ENCODE measurements at regions not wholly inside any gene's neighbourhood (a gene's known extent, or its start where the extent isn't known, plus 50 kb on each side); places are given as distances from the start of the nearest gene placed in this dataset.

DNA sequence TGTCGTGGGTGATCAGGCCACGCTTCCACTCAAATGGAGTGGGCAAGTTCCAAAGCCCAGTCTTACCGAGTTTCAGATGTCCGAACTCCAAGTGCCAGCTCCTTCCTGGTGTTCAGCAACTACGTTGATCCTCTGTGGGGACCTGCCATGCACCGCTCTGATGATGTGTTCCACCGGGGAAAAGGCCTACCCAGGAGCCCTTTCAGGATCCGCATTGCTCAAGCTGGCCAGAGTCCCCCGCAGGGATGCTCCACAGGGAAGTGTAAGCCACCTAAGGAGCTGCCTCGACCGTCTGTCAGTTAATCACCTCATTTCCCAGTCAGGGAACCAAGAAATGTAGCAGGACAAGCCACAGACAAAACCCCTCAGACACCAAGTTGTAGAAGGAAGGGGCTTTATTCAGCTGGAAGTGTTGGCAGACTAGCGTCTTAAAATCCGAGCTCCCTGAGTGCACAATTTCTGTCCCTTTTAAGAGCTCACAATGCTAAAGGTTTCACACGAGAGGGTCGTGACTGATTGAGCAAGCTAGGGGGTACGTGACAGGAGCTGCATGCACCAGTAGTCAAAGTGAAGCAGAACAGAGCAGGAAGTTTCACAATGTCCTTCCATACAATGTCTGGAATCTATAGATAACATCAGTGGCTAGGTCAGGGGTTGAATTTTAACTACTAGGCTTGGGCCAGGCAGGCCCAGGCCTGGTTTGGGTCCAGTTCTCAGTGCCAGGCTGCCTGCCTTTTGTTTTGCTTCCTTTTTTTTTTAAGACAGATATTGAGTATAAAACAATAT is 126.2 kb upstream of the ZDHHC15 start (continued):
- TF ChIP-seq ZNF543 (CRISPR knock-in tag; IDR thresholded peaks at IDR 0.05) (no peak), HNF1B (CRISPR knock-in tag; IDR thresholded peaks at IDR 0.05) (peak; percentile 65; the same call in 1 of the 2 replicates), CREB1 (IDR thresholded peaks at IDR 0.05) (no peak), CREB1 (CRISPR knock-in tag; IDR thresholded peaks at IDR 0.05) (no peak), ZNF232 (CRISPR knock-in tag; IDR thresholded peaks at IDR 0.05; ENCODE audit: borderline replicate concordance) (peak; percentile 37; the same call in 1 of the 2 replicates), NR2F6 (IDR thresholded peaks at IDR 0.05) (peak; percentile 41), NR2F6 (CRISPR knock-in tag; IDR thresholded peaks at IDR 0.05) (peak; percentile 77), CHD2 (IDR thresholded peaks at IDR 0.05; ENCODE audit: low read depth, low read length) (no peak), RNF2 (conservative IDR thresholded peaks at IDR 0.05; ENCODE audit: low read depth) (no peak), THAP9 (CRISPR knock-in tag; IDR thresholded peaks at IDR 0.05; ENCODE audit: borderline replicate concordance) (no peak), BHLHE40 (IDR thresholded peaks at IDR 0.05; ENCODE audit: low read length) (no peak), SRSF9 (IDR thresholded peaks at IDR 0.05; ENCODE audit: borderline replicate concordance, insufficient read depth, low read depth, low read length, poor library complexity, severe bottlenecking) (no peak), ZNF614 (CRISPR knock-in tag; IDR thresholded peaks at IDR 0.05; ENCODE audit: borderline replicate concordance) (no peak)
- TF ChIP-seq, protein P1, sequence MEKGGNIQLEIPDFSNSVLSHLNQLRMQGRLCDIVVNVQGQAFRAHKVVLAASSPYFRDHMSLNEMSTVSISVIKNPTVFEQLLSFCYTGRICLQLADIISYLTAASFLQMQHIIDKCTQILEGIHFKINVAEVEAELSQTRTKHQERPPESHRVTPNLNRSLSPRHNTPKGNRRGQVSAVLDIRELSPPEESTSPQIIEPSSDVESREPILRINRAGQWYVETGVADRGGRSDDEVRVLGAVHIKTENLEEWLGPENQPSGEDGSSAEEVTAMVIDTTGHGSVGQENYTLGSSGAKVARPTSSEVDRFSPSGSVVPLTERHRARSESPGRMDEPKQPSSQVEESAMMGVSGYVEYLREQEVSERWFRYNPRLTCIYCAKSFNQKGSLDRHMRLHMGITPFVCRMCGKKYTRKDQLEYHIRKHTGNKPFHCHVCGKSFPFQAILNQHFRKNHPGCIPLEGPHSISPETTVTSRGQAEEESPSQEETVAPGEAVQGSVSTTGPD (CRISPR knock-in tag; IDR thresholded peaks at IDR 0.05): no peak
- TF ChIP-seq, protein P2, sequence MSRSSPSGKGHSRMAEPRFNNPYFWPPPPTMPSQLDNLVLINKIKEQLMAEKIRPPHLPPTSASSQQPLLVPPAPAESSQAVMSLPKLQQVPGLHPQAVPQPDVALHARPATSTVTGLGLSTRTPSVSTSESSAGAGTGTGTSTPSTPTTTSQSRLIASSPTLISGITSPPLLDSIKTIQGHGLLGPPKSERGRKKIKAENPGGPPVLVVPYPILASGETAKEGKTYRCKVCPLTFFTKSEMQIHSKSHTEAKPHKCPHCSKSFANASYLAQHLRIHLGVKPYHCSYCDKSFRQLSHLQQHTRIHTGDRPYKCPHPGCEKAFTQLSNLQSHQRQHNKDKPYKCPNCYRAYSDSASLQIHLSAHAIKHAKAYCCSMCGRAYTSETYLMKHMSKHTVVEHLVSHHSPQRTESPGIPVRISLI (CRISPR knock-in tag; IDR thresholded peaks at IDR 0.05; ENCODE audit: borderline replicate concordance): no peak

Measured in HepG2 (cell line).